ENCODE measurements at regions not wholly inside any gene's neighbourhood (a gene's known extent, or its start where the extent isn't known, plus 50 kb on each side); places are given as distances from the start of the nearest gene placed in this dataset.

DNA sequence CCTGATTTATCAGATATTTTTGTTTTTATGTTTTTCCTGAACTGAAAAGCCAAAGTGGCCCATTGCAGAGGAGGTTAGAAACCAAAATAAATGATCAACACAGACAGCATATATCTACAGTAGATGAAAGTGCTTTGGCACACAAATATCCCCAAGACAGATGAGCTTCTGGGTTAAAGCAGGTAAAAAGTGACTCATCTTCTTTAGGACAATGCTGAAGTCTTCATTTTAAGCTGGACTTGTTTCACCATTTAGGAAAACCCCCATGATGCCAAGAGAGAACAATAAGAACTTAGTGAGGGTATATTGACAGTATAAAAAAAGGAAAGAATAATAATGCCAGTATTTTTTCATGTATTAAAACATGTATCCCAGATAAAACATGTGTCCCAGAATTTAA lies 100.8 kb upstream of the OR9G4 start:
- TF ChIP-seq POLR2AphosphoS5 (IDR thresholded peaks at IDR 0.05; ENCODE audit: low read depth, low read length) = no peak
- TF ChIP-seq FOXP2 (optimal IDR thresholded peaks at IDR 0.05; ENCODE audit: borderline replicate concordance, extremely low read depth, extremely low read length, insufficient read depth) = no peak
- no peak for TF ChIP-seq SIN3A (IDR thresholded peaks at IDR 0.05; ENCODE audit: borderline replicate concordance, insufficient read depth, low read length)
- no peak for TF ChIP-seq REST (IDR thresholded peaks at IDR 0.05; ENCODE audit: insufficient read depth in 1 of 2, low read depth in 2 of 2, low read length in 2 of 2)
- TF ChIP-seq TAF1 (IDR thresholded peaks at IDR 0.05; ENCODE audit: borderline replicate concordance, insufficient read depth, low read length) = no peak

GRCh38 chr11:56848141-56848809 lies 99.8 kb upstream of the OR9G4 start:
- no peak for TF ChIP-seq SIN3A (IDR thresholded peaks at IDR 0.05; ENCODE audit: borderline replicate concordance, insufficient read depth, low read length)
- no peak for TF ChIP-seq TAF1 (IDR thresholded peaks at IDR 0.05; ENCODE audit: borderline replicate concordance, insufficient read depth, low read length)
- TF ChIP-seq POLR2AphosphoS5 (IDR thresholded peaks at IDR 0.05; ENCODE audit: low read depth, low read length) = no peak
- TF ChIP-seq REST (IDR thresholded peaks at IDR 0.05; ENCODE audit: insufficient read depth in 1 of 2, low read depth in 2 of 2, low read length in 2 of 2) = no peak
- TF ChIP-seq FOXP2 (optimal IDR thresholded peaks at IDR 0.05; ENCODE audit: borderline replicate concordance, extremely low read depth, extremely low read length, insufficient read depth) = no peak

GRCh38 chr11:56846631-56847576 lies 98.4 kb upstream of the OR9G4 start:
- TF ChIP-seq POLR2AphosphoS5 (IDR thresholded peaks at IDR 0.05; ENCODE audit: low read depth, low read length) (no peak), TAF1 (IDR thresholded peaks at IDR 0.05; ENCODE audit: borderline replicate concordance, insufficient read depth, low read length) (no peak), SIN3A (IDR thresholded peaks at IDR 0.05; ENCODE audit: borderline replicate concordance, insufficient read depth, low read length) (no peak), REST (IDR thresholded peaks at IDR 0.05; ENCODE audit: insufficient read depth in 1 of 2, low read depth in 2 of 2, low read length in 2 of 2) (no peak), FOXP2 (optimal IDR thresholded peaks at IDR 0.05; ENCODE audit: borderline replicate concordance, extremely low read depth, extremely low read length, insufficient read depth) (no peak)

GRCh38 chr11:56845121-56845732 lies 96.7 kb upstream of the OR9G4 start:
- no peak for TF ChIP-seq SIN3A (IDR thresholded peaks at IDR 0.05; ENCODE audit: borderline replicate concordance, insufficient read depth, low read length)

DNA sequence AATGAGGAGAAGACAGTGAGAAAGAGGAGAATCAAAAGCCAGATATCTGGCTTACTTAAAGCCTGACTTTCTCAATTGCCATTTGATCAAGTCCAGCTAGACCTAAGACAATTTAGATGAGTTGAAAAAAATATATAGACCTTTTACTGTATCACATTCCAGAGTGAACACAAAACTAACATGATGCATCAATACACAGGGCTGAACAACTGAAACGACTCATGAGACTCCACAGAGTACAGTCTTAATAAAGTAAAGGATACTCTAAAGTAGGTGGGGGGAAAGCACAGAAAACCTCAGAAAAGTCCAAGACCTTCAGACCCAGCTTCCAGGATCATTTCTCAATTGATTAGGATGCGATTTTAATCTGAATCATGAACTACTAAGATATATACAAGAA lies 95.3 kb upstream of the OR9G4 start:
- TF ChIP-seq POLR2AphosphoS5 (IDR thresholded peaks at IDR 0.05; ENCODE audit: low read depth, low read length) (no peak), FOXP2 (optimal IDR thresholded peaks at IDR 0.05; ENCODE audit: borderline replicate concordance, extremely low read depth, extremely low read length, insufficient read depth) (no peak), REST (IDR thresholded peaks at IDR 0.05; ENCODE audit: insufficient read depth in 1 of 2, low read depth in 2 of 2, low read length in 2 of 2) (no peak), SIN3A (IDR thresholded peaks at IDR 0.05; ENCODE audit: borderline replicate concordance, insufficient read depth, low read length) (no peak), TAF1 (IDR thresholded peaks at IDR 0.05; ENCODE audit: borderline replicate concordance, insufficient read depth, low read length) (no peak)

Measured in PFSK-1 (cell line).